GM21723 (cell line): ENCODE measurements at regions not wholly inside any gene's neighbourhood (a gene's known extent, or its start where the extent isn't known, plus 50 kb on each side); places are given as distances from the start of the nearest gene placed in this dataset.
"Not testable (repeated sequence)": the region's sequence is repeated elsewhere in the genome, so short reads cannot be mapped to it uniquely, and the experiment has no call there.

ENCODE experiments used
- ATAC-seq: cut with Tn5 transposase; IDR thresholded peaks from one replicate; pipeline ENCODE4 v1.9.1; 2021; ENCODE audit warnings: mild to moderate bottlenecking, moderate library complexity; ENCODE audit not compliant: unreplicated experiment

DNA sequence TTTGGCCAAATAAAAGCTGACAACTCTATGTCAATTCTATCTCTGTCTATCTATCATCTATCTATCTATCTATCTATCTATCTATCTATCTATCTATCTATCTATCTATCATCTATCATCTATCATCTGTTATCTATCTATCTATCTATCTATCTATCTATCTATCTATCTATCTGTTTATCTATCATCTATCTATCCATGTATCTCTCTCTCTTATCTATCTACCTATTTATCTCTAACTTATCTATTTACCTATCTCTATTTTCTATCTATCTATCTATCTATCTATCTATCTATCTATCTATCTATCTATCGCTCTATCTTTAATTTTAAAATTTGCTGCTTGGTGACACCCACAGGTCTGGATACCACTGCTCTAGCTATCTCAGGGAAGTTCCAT is 271.1 kb downstream of the VRK1 start:
- not testable (repeated sequence) for ATAC-seq

DNA sequence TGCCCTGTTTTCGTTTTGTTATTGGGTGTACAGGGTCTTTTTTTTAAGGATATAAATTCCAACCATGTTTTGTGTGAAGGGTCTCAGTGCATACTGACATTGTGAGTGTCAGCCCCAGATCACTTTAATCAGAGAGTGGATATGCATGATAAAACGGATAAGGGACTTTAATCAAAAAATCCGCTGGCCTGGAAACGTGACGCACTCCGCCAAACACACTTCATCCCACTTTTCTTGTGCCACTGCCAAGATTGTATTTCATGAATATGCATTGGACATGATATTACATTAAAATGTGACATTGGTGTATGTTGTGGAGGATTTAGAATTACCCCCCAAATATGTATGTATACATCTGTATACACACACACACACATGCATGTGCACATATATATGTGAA is 273.1 kb downstream of the VRK1 start:
- ATAC-seq: no peak

DNA sequence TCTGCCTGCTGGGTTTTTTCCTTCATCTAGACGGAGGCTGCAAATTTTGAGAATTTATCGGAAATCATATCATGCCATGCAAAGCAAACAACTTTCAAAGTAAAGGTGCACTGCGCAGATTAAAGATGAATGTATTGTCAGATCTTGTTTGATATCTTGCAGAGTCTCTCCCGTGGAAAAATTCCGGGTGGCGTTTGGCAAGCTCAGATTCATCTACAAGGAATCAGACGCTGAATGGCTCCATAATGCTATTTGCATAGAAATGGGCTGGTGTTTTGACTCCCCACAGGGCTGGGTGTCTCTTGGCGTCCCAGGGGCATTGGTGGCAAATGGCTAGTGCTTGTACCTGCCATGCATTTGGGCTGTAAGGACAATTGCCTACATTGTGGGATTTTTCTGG is 274.0 kb downstream of the VRK1 start:
- no peak for ATAC-seq

DNA sequence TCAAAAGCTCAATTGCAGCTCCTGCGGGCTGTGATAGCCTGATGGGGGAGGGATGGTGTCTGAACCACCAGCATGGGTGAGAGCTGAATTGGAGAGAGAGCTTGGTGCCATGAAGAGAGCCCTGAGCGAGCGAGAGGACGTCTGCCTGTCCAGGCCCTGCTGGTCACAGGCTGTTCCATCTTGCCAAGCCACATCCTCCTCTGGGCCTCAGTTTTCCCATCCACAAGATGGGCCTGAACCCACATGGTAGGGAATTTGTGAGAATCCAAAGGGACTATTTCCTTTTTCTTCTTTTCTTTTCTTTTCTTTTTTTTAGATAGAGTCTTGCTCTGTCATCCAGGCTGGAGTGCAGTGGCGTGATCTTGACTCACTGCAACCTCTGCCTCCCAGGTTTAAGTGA is 276.4 kb downstream of the VRK1 start:
- ATAC-seq: no peak

DNA sequence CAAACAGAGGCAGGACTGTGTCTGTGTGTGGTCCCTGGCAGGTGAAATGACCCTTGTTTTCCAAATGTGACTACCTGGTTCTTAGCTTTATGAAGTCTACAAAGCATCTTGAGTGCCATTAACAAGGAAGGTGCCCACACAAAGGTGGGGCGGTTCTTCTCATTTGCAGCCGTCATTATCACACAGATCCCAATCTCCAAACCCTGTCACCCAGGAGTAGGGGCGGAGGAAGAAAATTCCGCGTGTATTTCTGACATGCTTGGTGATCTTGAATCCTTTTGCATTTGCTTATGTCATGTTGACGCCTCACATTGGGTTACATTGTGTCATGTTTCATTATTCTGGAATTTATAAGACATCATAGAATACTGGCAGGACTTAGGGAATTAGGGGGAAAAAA is 277.3 kb downstream of the VRK1 start:
- no peak for ATAC-seq

DNA sequence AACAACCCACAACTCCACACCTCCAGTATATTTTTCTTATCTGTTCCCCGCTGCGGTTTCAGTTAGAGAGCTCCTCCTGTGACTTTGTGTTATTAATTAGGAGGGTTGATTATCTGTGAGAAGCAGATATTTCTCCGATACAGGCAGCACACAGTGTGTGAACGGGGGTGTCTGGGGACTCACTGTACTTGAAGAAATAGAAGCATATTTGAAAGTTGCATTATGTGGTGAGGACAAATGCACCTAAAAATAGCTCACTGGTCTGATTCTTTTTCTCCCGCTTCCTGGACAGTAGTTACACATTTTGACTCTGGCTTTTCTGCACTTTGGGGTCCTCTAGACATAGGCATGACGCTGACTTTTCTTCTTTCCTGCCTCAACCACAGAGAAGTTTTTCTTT is 277.7 kb downstream of the VRK1 start:
- ATAC-seq: no peak

DNA sequence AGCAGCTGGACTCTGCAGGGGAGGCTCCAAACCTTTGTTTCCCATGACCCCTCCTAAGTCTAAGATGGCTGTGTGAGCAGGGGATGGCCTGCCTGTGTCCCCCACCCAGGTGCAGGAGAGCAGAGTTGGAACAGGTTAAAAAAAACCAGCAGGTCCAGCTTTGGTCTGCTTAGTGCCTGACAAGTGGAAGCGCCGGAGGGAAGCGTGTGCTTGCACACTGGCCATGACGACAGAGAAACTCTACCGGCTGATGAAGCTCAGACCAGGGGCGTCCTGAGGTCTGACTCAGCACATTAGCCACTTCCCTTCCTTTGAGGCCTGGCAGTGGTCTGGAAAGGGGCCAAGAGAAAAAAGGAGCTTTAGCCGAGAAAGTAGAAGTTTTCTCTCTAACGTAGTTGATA is 280.1 kb downstream of the VRK1 start:
- ATAC-seq: peak; percentile 85

DNA sequence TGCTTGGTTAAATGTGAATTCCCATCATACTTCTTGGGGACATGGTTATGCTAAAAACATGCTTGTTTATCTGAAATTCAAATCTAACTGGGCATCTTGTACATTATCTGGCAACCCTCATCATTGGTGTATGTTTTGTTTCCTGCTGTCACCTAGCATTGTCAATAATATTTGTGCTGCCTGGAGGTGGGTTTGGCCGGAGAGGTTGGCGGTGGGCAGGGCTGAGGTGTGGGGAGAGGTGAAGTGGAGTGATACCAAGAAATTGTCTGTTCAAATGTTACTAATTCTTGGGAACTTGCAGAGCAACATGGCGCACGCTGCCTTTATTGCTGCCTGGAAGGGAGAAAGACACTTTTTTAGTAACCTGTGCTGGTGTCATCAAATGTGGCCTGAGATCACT is 280.5 kb downstream of the VRK1 start:
- ATAC-seq: peak; percentile 17

DNA sequence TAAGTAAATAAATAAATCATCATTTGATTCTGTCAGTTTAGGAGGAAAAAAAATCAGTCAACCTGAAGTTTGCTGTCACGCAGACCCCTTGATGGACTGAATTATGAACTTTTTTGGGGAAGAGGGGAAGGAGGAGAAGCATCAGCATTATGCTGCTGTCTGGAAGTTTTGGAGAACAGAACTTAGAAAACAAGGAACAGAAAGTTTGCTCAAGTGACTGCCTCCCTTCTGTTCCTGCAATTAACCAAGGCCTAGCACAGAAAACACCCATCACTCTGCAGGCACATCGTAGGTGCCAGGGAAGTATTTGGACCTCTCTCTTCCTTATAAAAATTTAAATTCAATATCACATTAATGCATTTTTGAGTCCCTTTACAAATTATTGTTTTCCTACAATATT is 283.8 kb downstream of the VRK1 start:
- no peak for ATAC-seq

DNA sequence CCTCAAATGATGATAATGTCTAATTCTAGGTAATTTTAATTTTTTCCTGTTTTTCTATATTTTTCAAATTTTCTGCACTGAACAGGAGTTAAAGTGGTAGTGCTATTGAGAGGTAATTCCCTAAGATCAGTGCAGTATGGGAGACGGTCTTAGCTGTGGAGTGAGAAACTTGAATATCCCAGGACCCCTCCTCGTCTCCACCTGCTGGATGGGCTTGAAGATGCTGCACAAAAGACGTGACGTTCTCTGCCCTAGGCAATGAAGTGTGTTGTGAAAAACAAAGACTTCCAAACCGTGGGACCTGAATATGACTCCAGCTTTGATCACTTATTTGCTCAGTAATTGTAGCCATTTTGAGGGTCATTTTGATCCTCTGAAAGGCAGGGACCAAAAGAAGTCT is 298.1 kb downstream of the VRK1 start:
- ATAC-seq: no peak

DNA sequence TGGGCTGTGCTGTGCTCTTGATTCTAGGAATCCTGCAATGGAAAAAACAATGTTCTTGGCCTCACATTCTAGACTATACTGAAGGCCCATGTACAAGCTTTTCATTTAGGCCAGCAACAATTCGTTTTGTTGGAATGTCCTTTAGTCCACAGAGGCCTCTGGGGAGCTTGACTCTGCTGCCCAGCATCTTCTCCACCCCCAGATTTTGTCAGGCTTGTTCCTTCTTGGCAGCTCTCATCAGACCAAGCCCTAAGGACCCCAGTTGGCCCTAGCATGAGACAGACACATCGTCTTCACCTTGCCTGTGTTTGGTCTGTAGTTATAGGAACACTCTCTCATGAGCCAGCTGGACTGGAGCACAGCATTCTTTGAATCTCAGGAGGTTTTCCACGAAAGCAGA is 300.1 kb downstream of the VRK1 start:
- ATAC-seq: no peak

DNA sequence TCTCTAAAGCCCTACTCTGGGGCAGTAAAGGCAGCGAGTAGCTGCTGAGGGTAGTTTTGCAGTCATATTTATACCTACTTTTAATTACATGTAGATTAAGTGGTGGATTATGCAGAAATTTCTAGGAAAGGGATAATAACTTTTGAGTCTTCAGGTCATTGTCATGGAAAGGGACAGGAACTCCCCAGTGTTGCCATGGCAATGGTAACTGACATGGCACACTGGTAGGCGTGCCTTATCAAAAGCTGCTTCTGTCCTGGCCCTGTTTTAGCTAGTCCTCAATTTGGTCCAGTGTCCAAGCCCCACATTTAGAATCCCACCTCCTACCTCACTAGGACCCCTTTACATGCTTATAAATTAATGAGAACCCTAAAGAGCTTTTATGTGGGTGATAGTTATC is 303.1 kb downstream of the VRK1 start:
- ATAC-seq: no peak

DNA sequence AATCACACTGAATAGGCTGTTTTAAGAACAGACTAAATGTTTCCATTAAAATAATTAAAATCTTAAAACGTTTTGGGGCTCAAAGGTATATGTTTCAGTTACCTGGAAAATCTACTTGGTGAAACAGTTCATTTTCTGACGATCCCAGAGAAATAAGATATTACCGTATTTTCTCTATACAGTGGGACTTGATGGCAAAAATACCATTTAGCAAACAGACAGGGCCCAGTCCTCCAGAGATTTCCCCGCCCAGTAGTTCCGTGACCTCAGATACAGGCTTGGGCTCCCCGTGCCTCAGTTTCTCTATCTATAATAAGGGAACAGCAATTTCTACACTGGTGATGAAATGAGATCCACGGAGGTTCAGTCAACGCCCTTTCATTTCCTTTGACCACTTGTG is 304.4 kb downstream of the VRK1 start:
- ATAC-seq: no peak

DNA sequence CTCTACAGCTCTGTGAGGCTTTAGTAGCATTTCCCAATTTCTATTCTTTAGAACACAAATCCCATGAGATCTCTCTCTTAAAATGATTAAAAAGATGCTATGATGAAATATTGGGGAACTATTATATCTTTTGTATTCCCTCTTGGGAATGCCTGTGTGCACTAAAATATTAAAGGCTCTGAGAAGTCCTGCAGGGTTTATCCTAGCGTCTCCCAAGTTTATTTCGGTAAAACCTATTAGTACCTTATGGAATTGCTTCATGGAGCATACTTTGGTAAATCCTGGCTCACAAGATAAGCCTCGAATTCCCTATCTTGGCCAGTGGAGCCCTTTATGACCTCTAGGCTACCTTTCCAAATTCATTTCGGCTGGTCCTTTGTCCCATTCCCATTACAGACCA is 306.8 kb downstream of the VRK1 start:
- no peak for ATAC-seq

DNA sequence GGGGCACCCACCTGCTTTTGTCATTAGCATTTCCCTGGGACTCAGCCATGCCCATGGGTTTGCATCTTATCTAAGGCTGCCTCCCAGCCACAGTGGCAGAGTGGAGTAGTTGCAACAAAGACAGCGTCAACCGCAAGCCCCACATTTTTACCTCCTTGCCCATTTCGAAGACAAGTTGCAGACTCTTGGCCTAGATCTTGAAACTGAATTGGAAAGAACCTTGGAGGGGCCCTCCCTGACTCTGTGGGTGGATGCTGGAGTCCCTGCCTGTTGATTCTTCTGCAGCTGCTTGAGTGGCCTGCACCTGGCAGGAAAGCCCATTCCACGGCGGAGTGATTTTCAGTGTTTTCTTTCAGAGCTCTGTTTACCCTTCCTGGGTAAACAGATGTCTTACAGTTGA is 309.0 kb downstream of the VRK1 start:
- no peak for ATAC-seq

DNA sequence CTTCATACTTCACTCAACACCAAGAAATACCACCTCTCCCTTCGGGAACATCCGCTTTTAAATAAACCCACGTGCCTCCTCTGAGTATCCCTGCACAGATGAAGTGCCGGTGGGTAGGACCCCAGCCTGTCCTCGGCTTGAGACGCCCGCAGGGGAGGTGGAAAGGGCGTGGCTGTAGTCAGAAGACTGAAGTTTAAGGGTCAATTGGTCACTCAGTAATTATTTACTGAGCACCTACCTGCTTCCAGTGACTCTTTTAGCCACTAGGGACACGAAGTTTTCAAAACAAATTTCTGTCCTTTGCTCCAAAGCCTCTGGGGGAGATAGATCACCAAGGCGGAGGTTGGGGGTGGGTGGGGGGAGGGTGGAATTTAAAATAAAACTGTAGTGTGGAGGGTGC is 309.4 kb downstream of the VRK1 start:
- no peak for ATAC-seq

DNA sequence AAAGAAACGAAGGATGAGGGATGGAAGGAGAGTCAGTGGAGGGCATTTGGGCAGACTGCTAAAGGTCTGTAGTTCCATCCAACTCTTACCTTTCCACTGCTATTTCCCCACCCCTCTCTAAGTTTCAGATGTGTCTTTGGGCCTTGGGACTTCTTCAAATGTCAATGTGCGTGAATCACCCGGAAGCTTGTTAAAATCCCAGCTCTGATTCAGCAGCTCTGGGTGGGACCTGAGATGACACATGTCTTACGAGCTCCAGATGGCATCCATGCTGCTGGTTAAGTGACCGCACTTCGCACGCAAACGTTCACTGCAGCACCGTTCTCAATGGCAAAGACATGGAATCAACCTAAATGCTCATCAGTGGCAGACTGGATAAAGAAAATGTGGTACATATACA is 309.9 kb downstream of the VRK1 start:
- ATAC-seq: no peak

DNA sequence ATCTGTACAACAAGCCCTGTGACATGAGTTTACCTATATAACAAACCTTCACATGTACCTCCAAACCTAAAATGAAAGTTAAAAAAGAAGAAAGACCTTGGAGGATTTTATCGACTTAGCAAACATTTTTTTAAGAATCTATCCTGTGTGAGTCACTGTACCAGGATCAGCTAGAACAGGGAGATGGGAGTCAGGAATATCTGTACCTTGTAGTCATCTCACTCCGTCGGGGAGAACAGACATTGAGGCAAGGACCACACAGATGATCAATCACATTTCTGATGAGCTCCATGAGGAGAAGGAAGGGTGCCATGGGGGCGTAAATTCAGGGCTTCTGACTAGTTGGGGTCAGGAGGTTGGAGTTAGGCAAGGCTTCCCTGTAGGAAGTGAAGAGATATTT is 310.6 kb downstream of the VRK1 start:
- ATAC-seq: no peak

DNA sequence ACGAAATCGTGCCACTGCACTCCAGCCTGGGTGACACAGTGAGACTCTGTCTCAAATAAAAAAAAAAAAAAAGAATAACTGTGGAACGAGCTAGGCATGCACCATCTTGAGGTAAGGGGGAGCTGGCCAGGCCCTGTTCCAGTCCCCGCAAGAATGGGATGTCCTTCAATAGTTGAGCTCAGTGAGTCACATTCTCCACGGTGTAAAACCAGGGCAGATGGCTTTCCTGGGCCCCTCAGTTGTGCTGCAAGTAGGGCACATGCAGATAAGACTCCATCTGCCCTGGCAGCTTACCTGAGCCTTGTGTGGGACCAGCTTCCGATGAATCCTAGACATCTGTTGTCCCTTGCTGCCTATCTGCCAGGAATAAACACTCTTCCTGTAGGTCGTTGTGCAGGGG is 312.1 kb downstream of the VRK1 start:
- ATAC-seq: no peak

DNA sequence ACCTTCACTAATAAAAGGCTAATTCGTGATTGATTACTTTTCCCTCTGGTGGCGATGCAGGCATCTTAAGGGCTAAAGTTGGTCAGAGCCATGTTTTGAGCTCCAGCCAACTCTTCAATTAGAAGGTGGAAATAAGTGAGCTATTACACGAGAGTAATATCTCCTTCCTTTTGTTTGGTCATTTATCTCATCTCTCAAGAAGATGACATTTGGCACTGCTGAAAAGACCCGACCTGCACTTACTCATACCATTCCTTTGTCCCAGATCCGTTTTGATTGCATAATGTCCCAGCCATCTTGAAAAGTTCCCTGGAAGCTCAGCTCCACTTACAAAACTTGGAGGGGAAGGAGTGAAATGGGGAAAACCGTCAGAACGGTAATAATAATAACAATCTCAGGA is 316.2 kb downstream of the VRK1 start:
- ATAC-seq: no peak

DNA sequence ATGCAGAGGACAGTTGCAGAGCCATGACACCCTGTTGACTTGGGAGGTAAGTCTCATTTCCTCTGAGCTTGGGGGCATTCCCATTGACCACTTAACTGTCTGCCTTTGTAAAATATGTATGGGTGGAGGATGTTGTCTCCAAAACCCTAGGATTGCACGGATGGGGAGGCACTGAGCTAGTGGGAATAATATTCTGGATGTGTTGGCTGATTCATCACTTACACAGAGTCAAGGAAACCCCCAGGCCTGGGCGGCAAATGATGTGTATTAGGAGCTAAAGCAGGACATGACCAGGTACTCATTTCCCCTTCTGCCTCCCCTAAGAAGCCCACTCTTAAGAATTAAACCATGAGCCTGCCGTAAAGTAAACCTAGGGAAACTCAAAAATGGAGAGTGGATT is 319.4 kb downstream of the VRK1 start:
- no peak for ATAC-seq

DNA sequence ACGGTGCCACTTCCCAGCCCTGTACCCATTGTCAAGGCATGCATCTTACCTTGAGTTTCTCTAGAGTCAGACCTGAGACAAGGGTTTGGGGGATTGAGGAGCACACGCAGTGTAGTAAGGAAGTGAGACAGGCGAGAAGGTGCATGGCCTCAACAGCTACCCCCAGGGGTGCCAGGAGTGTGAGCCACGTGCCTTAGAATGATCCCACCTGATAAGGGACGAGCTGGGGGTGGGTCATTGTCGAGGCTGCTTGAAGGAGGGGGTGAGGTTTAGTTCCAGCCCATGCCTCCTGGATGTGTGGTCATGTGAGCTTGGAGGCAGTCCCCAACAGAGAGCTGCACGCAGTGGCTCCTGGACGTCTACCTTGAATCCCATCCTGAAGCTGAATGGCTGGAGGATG is 320.5 kb downstream of the VRK1 start:
- ATAC-seq: no peak

DNA sequence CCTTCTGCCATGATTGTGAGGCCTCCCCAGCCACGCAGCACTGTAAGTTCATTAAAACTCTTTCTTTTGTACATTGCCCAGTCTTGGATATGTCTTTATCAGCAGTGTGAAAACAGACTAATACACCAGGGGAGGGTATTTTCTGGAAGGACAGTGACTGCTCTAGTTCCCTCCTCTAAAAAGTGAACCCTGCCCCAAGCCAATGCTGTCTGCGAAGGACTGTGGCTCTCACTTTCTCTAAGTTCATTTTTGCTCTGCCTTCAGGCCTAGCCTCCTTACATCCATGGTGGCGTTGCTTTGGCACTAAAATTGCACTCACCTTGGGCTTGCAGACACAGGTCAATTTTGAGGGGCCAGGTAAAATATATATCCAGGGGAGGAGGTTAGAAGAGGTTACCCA is 323.0 kb downstream of the VRK1 start:
- ATAC-seq: no peak

DNA sequence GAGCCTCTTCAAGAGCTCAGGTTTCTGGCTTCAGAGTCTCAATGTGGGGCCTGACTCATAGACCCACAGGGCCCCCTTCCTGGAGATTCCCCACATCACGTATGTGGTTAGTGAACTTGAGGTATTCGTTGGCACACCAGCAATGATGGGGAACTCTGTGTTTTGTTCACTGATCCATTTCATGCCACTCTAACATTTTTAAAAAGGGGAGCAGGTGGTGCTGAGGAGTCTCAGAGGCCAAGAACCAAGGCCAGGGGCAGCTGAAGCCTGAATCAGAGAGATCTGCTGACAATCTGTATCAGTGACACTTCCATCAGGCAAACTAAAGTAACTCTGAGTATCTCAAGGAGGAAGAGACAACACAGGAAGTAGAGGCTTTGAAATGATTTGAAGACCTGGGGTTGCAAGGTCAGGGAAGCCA is 323.4 kb downstream of the VRK1 start:
- no peak for ATAC-seq
